RWPE2 (cell line): ENCODE measurements at regions not wholly inside any gene's neighbourhood (a gene's known extent, or its start where the extent isn't known, plus 50 kb on each side); places are given as distances from the start of the nearest gene placed in this dataset.
"Not testable (repeated sequence)": the region's sequence is repeated elsewhere in the genome, so short reads cannot be mapped to it uniquely, and the experiment has no call there.

Experiments
- ATAC-seq: fragments of 200-7000 bp; cut with Tn5 transposase; 3 replicates; pipeline ENCODE4 v1.9.1; 2021; ENCODE audit warnings: low read depth
- DNase-seq: peaks from one replicate; pipeline ENCODE4 v3.0.0-alpha.2; 2020; ENCODE audit warnings: low spot score
- H3K27ac ChIP-seq: fragments of 450-650 bp; 2 replicates; pipeline ENCODE4 v1.5.1; 2017; ENCODE audit warnings: mild to moderate bottlenecking; ENCODE audit not compliant: poor library complexity, severe bottlenecking
- H3K27me3 ChIP-seq: fragments of 250-450 bp; sonication (Bioruptor Pico); 2 replicates; pipeline ENCODE4 v1.5.1; 2021; ENCODE audit warnings: mild to moderate bottlenecking, moderate library complexity; ENCODE audit not compliant: insufficient read depth, poor library complexity, severe bottlenecking
- H3K36me3 ChIP-seq: fragments of 250-450 bp; sonication (Bioruptor Pico); 2 replicates; pipeline ENCODE4 v1.5.1; 2020; ENCODE audit warnings: low read depth, mild to moderate bottlenecking, moderate library complexity
- H3K4me1 ChIP-seq: fragments of 250-450 bp; sonication (Bioruptor Pico); 2 replicates; pipeline ENCODE4 v1.5.1; 2021; ENCODE audit warnings: mild to moderate bottlenecking, moderate library complexity; ENCODE audit not compliant: insufficient read depth, poor library complexity, severe bottlenecking
- H3K4me3 ChIP-seq: fragments of 250-450 bp; sonication (Bioruptor Pico); 2 replicates; pipeline ENCODE4 v1.5.1; 2021; ENCODE audit warnings: mild to moderate bottlenecking, moderate library complexity; ENCODE audit not compliant: severe bottlenecking
- H3K9me3 ChIP-seq: fragments of 250-450 bp; sonication (Bioruptor Pico); 2 replicates; pipeline ENCODE4 v1.5.1; 2021; ENCODE audit warnings: mild to moderate bottlenecking, moderate library complexity; ENCODE audit not compliant: severe bottlenecking

GRCh38 chr15:84155792-84156587 is 79.6 kb upstream of the GOLGA6L4 start:
- H3K27ac ChIP-seq, H3K4me1 ChIP-seq, H3K4me3 ChIP-seq, H3K36me3 ChIP-seq, ATAC-seq, H3K27me3 ChIP-seq, H3K9me3 ChIP-seq: not testable (repeated sequence)
- DNase-seq: peak; percentile 61

DNA sequence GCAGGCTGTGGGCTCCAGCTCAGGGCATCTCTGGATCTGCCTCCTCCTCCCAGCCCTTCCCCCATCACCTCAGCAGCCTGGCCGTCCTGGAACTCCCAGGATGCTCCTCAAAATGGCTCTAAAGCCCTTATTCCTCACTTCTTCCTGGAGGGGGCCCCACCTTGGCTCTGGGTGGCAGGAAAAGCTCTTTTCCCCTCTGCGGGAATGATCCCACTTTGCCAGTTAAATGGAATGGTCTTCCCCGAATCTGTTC is 79.1 kb upstream of the GOLGA6L4 start:
- H3K36me3 ChIP-seq, H3K4me3 ChIP-seq, H3K4me1 ChIP-seq, ATAC-seq, H3K9me3 ChIP-seq, H3K27me3 ChIP-seq, H3K27ac ChIP-seq: not testable (repeated sequence)
- peak; percentile 22 for DNase-seq

GRCh38 chr15:84157056-84157632 is 78.4 kb upstream of the GOLGA6L4 start:
- DNase-seq: peak; percentile 38
- ATAC-seq, H3K4me3 ChIP-seq, H3K9me3 ChIP-seq, H3K36me3 ChIP-seq, H3K4me1 ChIP-seq, H3K27ac ChIP-seq, H3K27me3 ChIP-seq: not testable (repeated sequence)

DNA sequence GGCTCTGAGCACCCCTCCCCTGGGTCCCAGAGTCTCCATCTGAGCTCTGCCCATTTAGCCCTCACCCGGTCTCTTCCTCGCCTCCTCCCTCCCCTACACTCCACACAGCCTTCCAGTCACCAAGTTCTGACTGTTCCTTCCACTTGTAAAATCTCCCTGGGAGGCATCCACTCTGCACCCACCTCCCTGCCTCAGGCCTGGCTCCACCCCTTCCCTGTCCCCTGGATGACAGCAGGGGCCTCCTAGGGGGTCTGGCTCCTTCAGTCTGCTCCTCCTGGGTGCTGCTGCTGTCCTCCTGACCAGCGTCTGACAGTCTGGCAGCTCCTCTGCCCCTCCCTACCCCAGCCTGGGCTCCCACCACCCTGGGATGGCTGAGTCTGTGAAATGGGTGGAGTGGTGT is 77.7 kb upstream of the GOLGA6L4 start:
- not testable (repeated sequence) for H3K4me3 ChIP-seq, H3K9me3 ChIP-seq, ATAC-seq, H3K27me3 ChIP-seq, H3K27ac ChIP-seq, H3K36me3 ChIP-seq, H3K4me1 ChIP-seq
- peak; percentile 25 for DNase-seq

DNA sequence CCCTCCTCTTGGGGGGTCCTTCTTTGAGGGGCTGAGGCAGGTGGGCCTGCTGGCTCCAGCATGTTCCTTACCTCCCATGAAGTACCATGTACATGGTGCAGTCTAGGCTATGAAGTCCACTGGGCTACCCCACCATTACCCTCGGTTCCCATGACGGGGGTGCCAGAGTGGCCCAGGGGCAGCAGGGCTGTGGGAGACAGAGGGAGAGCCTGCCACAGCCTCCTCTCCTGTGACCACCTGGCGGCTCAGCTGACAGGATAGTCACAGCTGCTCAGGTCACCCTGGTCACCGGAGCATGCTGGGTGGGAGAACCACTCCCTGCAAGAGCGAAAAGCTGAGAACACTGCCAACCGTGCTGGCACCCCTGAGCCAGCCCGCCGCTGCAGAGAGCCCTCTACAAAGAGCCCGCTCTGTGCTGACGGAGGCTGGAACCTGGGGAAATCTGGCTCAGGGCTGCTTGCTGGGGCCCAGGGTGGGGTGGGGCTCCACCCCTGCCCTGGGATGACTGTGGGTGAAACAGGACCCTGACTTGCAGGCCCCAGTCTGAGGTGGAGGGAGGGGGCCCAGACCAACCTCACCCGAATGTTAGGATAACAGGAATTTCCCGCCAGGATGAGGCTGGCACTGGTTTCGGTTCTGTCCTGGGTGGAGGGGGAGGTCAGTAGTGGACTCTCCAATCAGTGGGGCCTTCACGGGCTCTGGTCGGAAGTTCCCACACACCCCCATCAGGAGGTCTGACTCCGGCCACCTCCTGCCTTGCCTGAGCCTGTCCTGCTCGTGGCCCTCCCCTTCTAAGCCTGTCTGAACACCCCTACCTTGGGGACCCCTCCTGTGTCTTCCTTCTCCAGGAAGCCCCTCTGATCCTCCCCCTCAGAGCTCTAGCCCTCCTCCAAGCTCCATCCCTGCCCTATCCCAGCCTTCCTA is 76.0 kb upstream of the GOLGA6L4 start:
- H3K27ac ChIP-seq, H3K27me3 ChIP-seq, ATAC-seq, H3K9me3 ChIP-seq, H3K4me3 ChIP-seq, H3K36me3 ChIP-seq, H3K4me1 ChIP-seq: not testable (repeated sequence)
- peak; percentile 57 for DNase-seq

DNA sequence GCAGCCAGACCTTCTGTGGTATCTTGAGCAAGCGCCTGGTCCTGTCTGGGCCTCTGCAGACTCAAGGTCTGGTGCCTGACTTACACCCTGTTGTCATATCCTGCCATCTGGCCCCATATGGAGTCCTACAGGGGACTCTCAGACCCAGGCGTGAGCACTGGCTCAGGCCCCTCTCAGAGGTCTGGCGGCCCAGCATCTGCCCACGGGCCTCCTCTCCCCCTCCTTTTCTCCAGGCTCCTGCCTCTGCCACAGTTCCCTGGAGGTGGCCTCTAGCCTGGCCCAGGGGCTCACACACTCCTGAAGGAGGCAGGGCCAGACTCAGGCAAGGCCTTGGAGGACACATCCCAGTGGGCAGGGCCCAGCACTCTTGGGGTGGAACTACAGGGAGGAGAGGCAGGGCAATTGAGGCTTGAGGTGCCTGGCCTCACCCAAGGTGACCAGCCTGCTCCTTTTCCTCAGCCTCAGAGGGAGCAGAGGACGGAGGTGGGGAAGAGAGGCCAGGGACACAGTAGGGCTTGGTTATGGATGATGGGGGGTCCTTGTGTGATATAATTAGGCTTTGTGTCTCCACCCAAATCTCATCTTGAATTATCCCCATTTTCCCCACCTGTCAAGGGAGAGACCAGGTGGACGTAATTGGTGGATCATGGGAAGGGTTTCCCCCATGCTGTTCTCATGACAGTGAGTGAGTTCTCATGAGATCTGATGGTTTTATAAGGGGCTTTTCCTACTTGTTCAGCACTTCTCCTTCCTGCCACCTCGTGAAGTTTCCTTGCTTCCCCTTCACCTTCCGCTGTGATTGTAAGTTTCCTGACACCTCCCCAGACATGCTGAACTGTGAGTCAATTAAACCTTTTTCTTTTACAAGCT is 70.9 kb upstream of the GOLGA6L4 start:
- ATAC-seq: peak; percentile 66
- not testable (repeated sequence) for H3K36me3 ChIP-seq
- DNase-seq: peak; percentile 33

DNA sequence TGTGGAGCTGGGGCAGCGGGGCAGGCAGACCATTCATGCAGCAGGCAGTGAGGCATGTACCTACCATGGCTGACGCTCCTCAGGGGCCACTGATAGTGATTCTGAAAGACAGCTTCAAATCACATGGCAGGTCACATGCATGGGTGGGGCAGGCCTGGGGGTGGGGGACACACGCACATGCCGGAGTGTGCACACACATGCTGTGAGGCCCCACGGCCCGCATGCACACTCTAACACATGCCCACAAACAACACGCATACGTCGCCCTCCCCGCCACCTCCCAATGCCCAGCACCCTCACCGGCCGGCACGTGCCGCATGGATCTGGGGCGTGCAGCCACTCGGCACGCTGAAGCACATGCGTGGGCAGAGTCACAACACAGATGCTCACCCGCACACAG is 65.5 kb upstream of the GOLGA6L4 start:
- not testable (repeated sequence) for H3K27ac ChIP-seq, H3K27me3 ChIP-seq, H3K4me1 ChIP-seq, DNase-seq, H3K9me3 ChIP-seq, H3K4me3 ChIP-seq, ATAC-seq, H3K36me3 ChIP-seq

More for the DNA sequence above, 70.9 kb upstream of the GOLGA6L4 start:
- not testable (repeated sequence) for H3K4me1 ChIP-seq, H3K27ac ChIP-seq, H3K9me3 ChIP-seq, H3K4me3 ChIP-seq, H3K27me3 ChIP-seq

DNA sequence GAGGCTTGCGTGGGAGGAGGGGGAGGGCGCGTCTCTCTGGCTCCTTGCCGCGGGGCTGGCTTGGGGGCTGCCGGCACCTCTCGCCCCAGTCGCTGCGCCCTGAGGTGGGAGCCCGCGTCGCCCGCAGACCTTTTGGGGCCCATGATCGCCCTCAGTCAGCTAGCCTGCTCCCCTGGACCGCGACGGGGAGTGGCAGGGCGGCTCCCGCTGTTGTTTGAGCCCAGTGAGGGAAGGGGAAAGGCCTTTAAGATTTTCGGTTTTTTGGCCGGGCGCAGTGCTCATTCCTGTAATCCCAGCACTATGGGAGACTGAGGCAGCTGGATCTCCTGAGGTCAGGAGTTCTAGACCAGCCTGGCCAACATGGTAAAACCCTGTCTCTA is 62.4 kb upstream of the GOLGA6L4 start:
- not testable (repeated sequence) for H3K27me3 ChIP-seq, H3K9me3 ChIP-seq, H3K27ac ChIP-seq, H3K4me3 ChIP-seq, H3K4me1 ChIP-seq, H3K36me3 ChIP-seq, ATAC-seq
- peak; percentile 34 for DNase-seq
